Thyroid gland (tissue), 4 donors: ENCODE measurements at regions not wholly inside any gene's neighbourhood (a gene's known extent, or its start where the extent isn't known, plus 50 kb on each side); places are given as distances from the start of the nearest gene placed in this dataset.

ENCODE experiments used
- DNase-seq, 2 donors: peaks; one replicate each; pipeline ENCODE4 v3.0.0-alpha.2; 2019
- H3K27ac ChIP-seq, 3 donors: fragments of 200-600 bp; sonication (generic); 1 replicate in 2 of 3; 2 replicates in 1 of 3; pipeline ENCODE4 v1.5.1; 2016 to 2019; ENCODE audit warnings: mild to moderate bottlenecking in 1 of 3, moderate library complexity in 1 of 3
- H3K27me3 ChIP-seq: fragments of 200-600 bp; sonication (generic); one replicate; pipeline ENCODE4 v1.5.1; 2019
- H3K36me3 ChIP-seq, 2 donors: fragments of 200-600 bp; sonication (generic); one replicate each; pipeline ENCODE4 v1.5.1; 2016 to 2019
- H3K4me1 ChIP-seq, 2 donors: fragments of 200-600 bp; sonication (generic); one replicate each; pipeline ENCODE4 v1.5.1; 2017 to 2019
- H3K4me3 ChIP-seq, 3 donors: fragments of 200-600 bp; sonication (generic); replicated peaks in 1 of 3; 1 replicate in 2 of 3; 2 replicates in 1 of 3; pipeline ENCODE4 v1.5.1; 2016; ENCODE audit warnings: mild to moderate bottlenecking in 1 of 3
- H3K9me3 ChIP-seq: fragments of 200-600 bp; sonication (generic); one replicate; pipeline ENCODE4 v1.5.1; 2017
- CTCF ChIP-seq, 6 experiments: fragments of 200-600 bp in 3 of 6; fragments of 450-650 bp in 3 of 6; sonication (generic) in 3 of 6; IDR thresholded peaks; one replicate each; pipeline ENCODE4 v1.5.1; 2016 to 2019; ENCODE audit warnings: antibody characterized with exemption in 6 of 6, mild to moderate bottlenecking in 2 of 6, inconsistent platforms in 1 of 6, moderate library complexity in 1 of 6
- POLR2A ChIP-seq, 2 donors: fragments of 450-650 bp; IDR thresholded peaks; one replicate each; pipeline ENCODE4 v1.6.1; 2017; ENCODE audit warnings: antibody characterized with exemption in 2 of 2, mild to moderate bottlenecking in 2 of 2, moderate library complexity in 1 of 2
- WGBS, 2 donors: methylation state at CpG; one replicate each; pipeline ENCODE4 v1.1.5; 2017; 5-methylcytosine and 5-hydroxymethylcytosine counted together
- intact Hi-C: fragments of 100-400 bp; cut with DNase I; formaldehyde crosslinking; loops from one replicate; pipeline ENCODE4 v1.15.1; 2023

GRCh38 chr4:122005064-122005755 is 53.4 kb upstream of the TRPC3 start:
- no peaks in the 10 kb centered on the region for H3K4me1 ChIP-seq
- no peak overlapping the region for H3K4me3 ChIP-seq
- H3K36me3 ChIP-seq, result no peaks in the 10 kb centered on the region
- H3K9me3 ChIP-seq, result no peaks in the 10 kb centered on the region
- WGBS, 2 donors, result 88 to 92% methylated on average over 8 of the region's 8 CpGs
- no peaks in the 10 kb centered on the region for H3K27me3 ChIP-seq
- TF ChIP-seq CTCF (IDR thresholded peaks at IDR 0.05), result no peak
- no peak for TF ChIP-seq POLR2A (IDR thresholded peaks at IDR 0.05)
- intact Hi-C loops, result no loop called here
- no peak overlapping the region for H3K27ac ChIP-seq
- no peak for DNase-seq

- intact Hi-C loops, result no loop called here
- 90 to 94% methylated on average over 7 of the region's 7 CpGs for WGBS, 2 donors
- no peaks in the 10 kb centered on the region for H3K27me3 ChIP-seq
- no peaks in the 10 kb centered on the region for H3K9me3 ChIP-seq
- no peaks in the 10 kb centered on the region for H3K4me1 ChIP-seq
- DNase-seq, result peak in 1 of 2 donors; percentile 3
- H3K4me3 ChIP-seq, result no peak overlapping the region
- TF ChIP-seq POLR2A (IDR thresholded peaks at IDR 0.05) (no peak), CTCF (IDR thresholded peaks at IDR 0.05) (no peak)
- no peak overlapping the region for H3K27ac ChIP-seq
- H3K36me3 ChIP-seq, result no peaks in the 10 kb centered on the region
Observed at GRCh38 chr4:122003335-122003734, 51.5 kb upstream of the TRPC3 start.
